GM12892 (cell line): ENCODE measurements at regions not wholly inside any gene's neighbourhood (a gene's known extent, or its start where the extent isn't known, plus 50 kb on each side); places are given as distances from the start of the nearest gene placed in this dataset.

Experiments
- POLR2A ChIP-seq: IDR thresholded peaks from 2 replicates; pipeline ENCODE4 v1.6.1; 2011; ENCODE audit warnings: low read depth, low read length, control low read depth
- POLR2AphosphoS5 ChIP-seq: IDR thresholded peaks from 2 replicates; pipeline ENCODE4 v1.6.1; 2011; ENCODE audit warnings: low read depth, low read length, control low read depth

DNA sequence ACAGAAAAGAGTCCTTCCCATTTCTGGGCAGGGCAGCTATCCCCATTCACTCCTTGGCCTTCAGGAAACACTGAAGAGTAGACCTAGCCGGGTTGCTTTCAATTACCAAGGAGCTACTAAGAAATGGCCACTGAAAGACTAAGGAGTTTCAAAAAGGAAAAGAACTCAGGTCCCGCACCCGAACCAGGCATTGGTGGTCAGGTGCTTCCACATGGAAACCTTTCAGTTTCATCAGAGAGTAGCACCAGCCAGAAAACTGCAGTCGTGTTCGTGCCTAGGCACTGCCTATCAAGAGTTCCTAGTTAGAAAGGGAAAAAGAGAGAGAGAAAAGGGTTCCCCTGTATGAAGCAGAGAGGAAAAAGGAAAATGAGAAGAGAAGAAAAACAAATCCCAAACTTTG lies 237.9 kb downstream of the KLHL4 start:
- no peak for TF ChIP-seq POLR2AphosphoS5
- TF ChIP-seq POLR2A: no peak
